Cardiac fibroblast (primary cell): ENCODE measurements at regions not wholly inside any gene's neighbourhood (a gene's known extent, or its start where the extent isn't known, plus 50 kb on each side); places are given as distances from the start of the nearest gene placed in this dataset.

Experiments used
- DNase-seq, 2 donors: peaks; one replicate each; pipeline versions ENCODE4 v3.0.0 to v3.0.0-alpha.2; 2010; ENCODE audit warnings: low read depth in 2 of 2
- H3K4me3 ChIP-seq, 2 donors: replicated peaks in 1 of 2; 1 replicate in 1 of 2; 2 replicates in 1 of 2; pipeline ENCODE4 v1.5.1; 2011; ENCODE audit warnings: low read depth in 2 of 2, low read length in 2 of 2, mild to moderate bottlenecking in 2 of 2, moderate library complexity in 1 of 2
- CTCF ChIP-seq: IDR thresholded peaks from one replicate; pipeline ENCODE4 v1.5.1; 2011; ENCODE audit warnings: low read depth, mild to moderate bottlenecking, low read length, inconsistent platforms

DNA sequence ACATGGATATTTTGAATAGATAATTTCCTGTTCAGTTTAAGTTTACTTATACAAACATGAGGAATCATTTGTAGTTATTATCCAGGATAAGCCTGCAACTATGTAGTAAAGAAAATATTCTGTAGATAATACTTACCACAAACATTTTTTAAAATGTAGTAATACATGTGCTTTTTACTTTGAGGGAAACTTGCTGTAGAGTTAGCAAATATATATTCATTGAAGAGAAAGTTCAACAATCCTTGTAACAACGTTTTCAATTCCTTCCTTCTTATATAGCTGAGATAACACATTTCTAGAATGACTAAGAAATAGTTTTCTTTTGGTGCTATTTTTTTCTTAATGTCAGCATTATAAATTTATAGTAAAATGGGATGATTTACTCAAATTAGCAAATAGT is 664.6 kb upstream of the ADAMTS5 start:
- no peak for TF ChIP-seq CTCF
- no peak overlapping the region for H3K4me3 ChIP-seq
- DNase-seq: peak; percentile 26 to 55

DNA sequence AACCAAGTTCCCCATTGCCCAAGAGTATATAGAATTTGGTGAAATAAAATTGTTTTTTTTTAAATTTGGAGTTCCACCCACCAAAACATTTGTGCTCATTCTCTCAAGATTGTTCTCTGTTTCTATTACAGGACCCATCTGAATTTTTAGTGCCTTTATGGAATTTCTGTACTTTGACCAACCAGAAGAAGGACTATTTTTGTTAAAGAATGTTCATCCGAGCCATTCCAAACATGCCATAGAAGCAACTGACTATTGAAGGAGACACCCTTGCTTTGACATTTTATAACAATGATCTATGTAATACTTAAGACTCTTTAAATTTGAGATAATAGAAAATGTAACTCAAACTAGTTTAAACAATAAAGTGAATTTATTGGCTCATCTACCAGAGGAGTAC is 655.7 kb upstream of the ADAMTS5 start:
- DNase-seq: no peak
- no peak overlapping the region for H3K4me3 ChIP-seq
- no peak for TF ChIP-seq CTCF

GRCh38 chr21:27614231-27614630 is 647.3 kb upstream of the ADAMTS5 start:
- H3K4me3 ChIP-seq: no peak overlapping the region
- no peak for TF ChIP-seq CTCF
- DNase-seq: no peak

DNA sequence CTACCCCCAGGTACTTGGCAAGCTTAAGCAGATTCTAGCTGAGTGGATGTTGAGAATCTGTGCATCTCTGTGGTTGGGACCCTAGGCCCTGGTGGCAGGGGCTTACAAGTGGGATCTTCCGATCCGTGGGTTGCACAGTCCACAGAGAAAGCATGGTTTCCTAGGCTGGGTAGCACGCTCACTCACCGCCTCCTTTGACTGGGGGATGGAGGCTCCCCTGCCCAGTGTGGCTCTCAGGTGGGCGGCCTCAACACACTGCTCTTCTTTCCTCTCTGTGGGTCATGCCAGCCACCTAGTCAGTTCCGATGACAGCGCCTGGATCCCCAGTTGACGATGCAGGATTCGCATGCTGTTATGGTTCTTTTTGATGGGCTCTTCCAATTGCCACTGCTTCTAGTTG is 639.5 kb upstream of the ADAMTS5 start:
- TF ChIP-seq CTCF: no peak
- H3K4me3 ChIP-seq: no peak overlapping the region
- no peak for DNase-seq

- no peak overlapping the region for H3K4me3 ChIP-seq
- no peak for TF ChIP-seq CTCF
- DNase-seq: peak in 1 of 2 donors; percentile 6
Observed at GRCh38 chr21:27596196-27596595, 629.3 kb upstream of the ADAMTS5 start.

- no peak for TF ChIP-seq CTCF
- peak in 1 of 2 donors; percentile 20 for DNase-seq
- no peak overlapping the region for H3K4me3 ChIP-seq
Observed at GRCh38 chr21:27595716-27596115, 628.8 kb upstream of the ADAMTS5 start.

DNA sequence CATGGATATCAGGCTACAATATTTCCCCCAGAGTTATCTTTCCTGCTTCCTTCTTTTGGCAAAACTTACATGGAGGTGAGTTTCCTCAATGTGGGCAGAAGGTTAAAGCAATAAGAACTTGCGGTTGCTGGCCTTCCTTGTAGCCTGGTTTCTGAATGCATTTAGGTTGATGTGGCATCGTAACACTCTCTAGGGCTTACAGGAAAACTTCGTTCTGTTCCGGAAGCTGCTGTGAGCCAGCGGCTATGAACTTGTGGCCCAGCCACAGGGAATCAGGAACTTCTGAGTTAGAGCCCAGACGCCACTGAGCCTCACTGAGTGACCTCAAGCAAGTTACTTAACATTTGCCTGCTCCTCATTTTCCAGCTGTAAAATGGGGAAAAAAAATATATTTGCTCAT is 623.4 kb upstream of the ADAMTS5 start:
- no peak for TF ChIP-seq CTCF
- H3K4me3 ChIP-seq: no peak overlapping the region
- peak; percentile 83 to 95 for DNase-seq
